Endothelial cell of umbilical vein (primary cell): ENCODE measurements at regions not wholly inside any gene's neighbourhood (a gene's known extent, or its start where the extent isn't known, plus 50 kb on each side); places are given as distances from the start of the nearest gene placed in this dataset.

Experiments
- EZH2 ChIP-seq: IDR thresholded peaks from 2 replicates; pipeline ENCODE4 v1.6.1; 2012; ENCODE audit warnings: borderline replicate concordance, low read depth, mild to moderate bottlenecking, moderate library complexity, low read length, inconsistent platforms; ENCODE audit not compliant: severe bottlenecking
- JUN ChIP-seq: IDR thresholded peaks from 2 replicates; pipeline ENCODE4 v1.6.1; 2011; ENCODE audit warnings: borderline replicate concordance, low read depth; ENCODE audit not compliant: insufficient read length, insufficient read depth
- POLR2A ChIP-seq: IDR thresholded peaks from 2 replicates; pipeline ENCODE4 v1.6.1; 2012; ENCODE audit warnings: low read depth, mild to moderate bottlenecking, control low read depth, low read length
- POLR2AphosphoS5 ChIP-seq: IDR thresholded peaks from 2 replicates; pipeline ENCODE4 v1.6.1; 2012; ENCODE audit warnings: low read depth, mild to moderate bottlenecking, control low read depth, low read length, moderate library complexity; ENCODE audit not compliant: insufficient read depth
- TF ChIP-seq, protein P1 (sequence below), 2 donors: IDR thresholded peaks; 1 replicate in 1 of 2; 2 replicates in 1 of 2; pipeline ENCODE4 v1.5.1; 2011; ENCODE audit warnings: low read length in 2 of 2, mild to moderate bottlenecking in 2 of 2, moderate library complexity in 2 of 2, control low read depth in 1 of 2, inconsistent platforms in 1 of 2, low read depth in 1 of 2; ENCODE audit not compliant: insufficient read depth in 1 of 2; ENCODE audit errors: extremely low read depth in 1 of 2

GRCh38 chr18:10038268-10038667 is 124.5 kb downstream of the VAPA start:
- TF ChIP-seq POLR2A (no peak), POLR2AphosphoS5 (no peak), EZH2 (no peak), JUN (no peak)
- TF ChIP-seq, protein P1, sequence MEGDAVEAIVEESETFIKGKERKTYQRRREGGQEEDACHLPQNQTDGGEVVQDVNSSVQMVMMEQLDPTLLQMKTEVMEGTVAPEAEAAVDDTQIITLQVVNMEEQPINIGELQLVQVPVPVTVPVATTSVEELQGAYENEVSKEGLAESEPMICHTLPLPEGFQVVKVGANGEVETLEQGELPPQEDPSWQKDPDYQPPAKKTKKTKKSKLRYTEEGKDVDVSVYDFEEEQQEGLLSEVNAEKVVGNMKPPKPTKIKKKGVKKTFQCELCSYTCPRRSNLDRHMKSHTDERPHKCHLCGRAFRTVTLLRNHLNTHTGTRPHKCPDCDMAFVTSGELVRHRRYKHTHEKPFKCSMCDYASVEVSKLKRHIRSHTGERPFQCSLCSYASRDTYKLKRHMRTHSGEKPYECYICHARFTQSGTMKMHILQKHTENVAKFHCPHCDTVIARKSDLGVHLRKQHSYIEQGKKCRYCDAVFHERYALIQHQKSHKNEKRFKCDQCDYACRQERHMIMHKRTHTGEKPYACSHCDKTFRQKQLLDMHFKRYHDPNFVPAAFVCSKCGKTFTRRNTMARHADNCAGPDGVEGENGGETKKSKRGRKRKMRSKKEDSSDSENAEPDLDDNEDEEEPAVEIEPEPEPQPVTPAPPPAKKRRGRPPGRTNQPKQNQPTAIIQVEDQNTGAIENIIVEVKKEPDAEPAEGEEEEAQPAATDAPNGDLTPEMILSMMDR (IDR thresholded peaks at IDR 0.05; ENCODE audit: extremely low read depth in 1 of 2, insufficient read depth in 1 of 2, low read depth in 1 of 2, low read length in 2 of 2): no peak
